Right ventricle myocardium superior (tissue), 1 donor: ENCODE measurements at regions not wholly inside any gene's neighbourhood (a gene's known extent, or its start where the extent isn't known, plus 50 kb on each side); places are given as distances from the start of the nearest gene placed in this dataset.

Experiments used
- ATAC-seq: fragments of 200-7000 bp; cut with Tn5 transposase; one replicate; pipeline ENCODE4 v1.9.1; 2020; ENCODE audit warnings: mild to moderate bottlenecking; ENCODE audit not compliant: poor library complexity
- DNase-seq: peaks from one replicate; pipeline ENCODE4 v3.0.0-alpha.2; 2020
- intact Hi-C: fragments of 100-400 bp; cut with DNase I; formaldehyde crosslinking; loops from one replicate; pipeline ENCODE4 v1.11.2; 2022
- donor health status: DM: no; HTN: yes; CAD: no; lungs with severe emphysema.

GRCh38 chr1:232267837-232268598, 361.9 kb downstream of the SIPA1L2 start:
- DNase-seq (no peak), ATAC-seq (no peak)
- intact Hi-C loops = no loop called here

GRCh38 chr1:232267092-232267836, 362.7 kb downstream of the SIPA1L2 start:
- ATAC-seq (no peak), DNase-seq (no peak)
- intact Hi-C loops = no loop called here

- DNase-seq (no peak), ATAC-seq (no peak)
- intact Hi-C loops = no loop called here
Observed at GRCh38 chr1:232263452-232263851, 366.5 kb downstream of the SIPA1L2 start.

DNA sequence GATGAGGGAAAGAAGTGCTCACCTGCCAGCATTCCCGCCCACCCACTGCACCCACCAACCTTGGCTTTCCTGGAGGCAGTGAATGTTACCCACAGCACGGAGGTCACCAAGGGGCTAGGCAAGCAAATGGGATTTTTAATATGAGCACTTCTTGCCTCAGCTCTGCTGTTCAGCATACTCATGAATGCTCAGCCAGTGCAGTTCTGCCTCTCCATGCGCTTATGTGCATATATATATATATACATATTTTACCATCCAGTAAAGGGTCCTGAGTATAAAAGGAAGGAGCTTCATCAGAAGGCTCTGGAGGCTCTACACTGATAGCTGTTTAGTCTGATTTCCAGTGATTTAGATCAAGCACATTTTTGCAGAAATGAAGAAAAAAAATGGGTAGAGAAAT, 366.9 kb downstream of the SIPA1L2 start:
- ATAC-seq (no peak), DNase-seq (no peak)
- intact Hi-C loops = no loop called here

GRCh38 chr1:232260861-232261260, 369.1 kb downstream of the SIPA1L2 start:
- ATAC-seq = no peak
- no peak for DNase-seq
- intact Hi-C loops = no loop called here

DNA sequence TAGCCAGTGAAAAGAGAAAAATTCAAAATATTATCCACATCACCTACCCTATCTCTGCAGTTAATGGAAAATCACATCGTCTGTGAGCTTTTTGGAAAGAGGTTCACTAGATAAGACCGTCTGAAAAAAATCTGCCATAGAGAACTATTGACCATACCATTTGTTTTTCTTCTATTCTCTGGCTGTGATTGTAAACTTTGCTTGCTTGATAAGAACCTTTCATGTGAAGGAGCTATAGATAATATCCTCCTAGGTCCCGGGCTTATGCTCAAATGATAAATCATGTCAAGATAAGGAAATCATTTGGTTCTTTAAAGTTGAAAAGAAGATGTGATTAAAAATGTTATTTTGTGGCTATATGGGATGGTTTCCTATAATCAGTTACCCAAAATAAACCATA, 369.9 kb downstream of the SIPA1L2 start:
- intact Hi-C loops = no loop called here
- DNase-seq = no peak
- ATAC-seq = no peak

DNA sequence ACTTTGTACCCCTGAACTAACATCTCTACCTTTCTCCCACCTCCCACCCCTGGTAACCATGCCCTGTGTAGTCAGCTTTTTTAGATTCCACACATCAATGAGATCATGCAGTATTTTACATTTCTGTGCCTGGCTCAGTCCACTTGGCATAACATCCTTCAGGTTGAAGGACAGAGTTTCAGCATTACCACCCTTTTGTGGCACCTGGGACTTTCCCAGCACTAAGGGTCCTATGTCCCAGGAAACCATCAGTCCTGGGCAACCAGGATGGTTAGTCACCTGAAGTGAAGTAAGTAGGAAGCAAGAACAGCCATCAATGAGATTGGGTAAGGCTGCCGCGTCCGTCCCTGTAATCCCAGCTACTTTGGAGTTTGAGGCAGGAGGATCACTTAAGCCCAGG, 370.6 kb downstream of the SIPA1L2 start:
- DNase-seq (no peak), ATAC-seq (no peak)
- intact Hi-C loops = no loop called here

- ATAC-seq = no peak
- intact Hi-C loops = no loop called here
- no peak for DNase-seq
Observed at GRCh38 chr1:232252546-232253118, 377.3 kb downstream of the SIPA1L2 start.

DNA sequence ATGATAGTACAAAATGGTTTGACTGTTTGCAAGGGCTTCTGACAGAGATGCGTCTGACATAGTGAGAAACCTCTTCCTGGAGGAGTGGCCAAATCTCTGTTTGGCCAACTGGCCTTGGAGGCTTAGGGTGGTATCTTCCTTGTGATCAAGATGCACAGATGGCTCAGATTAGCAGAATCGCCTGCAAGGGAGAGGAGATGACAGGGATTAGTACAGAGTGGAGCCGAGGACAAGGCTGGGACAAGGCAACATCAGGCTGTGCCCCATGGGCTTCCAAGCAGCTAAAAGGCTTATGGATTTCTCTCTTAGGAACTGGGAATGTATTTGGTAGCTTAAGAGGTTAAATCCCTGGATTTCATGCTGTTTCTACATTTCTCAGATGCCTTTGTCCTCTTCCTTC, 379.1 kb downstream of the SIPA1L2 start:
- intact Hi-C loops = no loop called here
- ATAC-seq = no peak
- DNase-seq = no peak

GRCh38 chr1:232249861-232250777, 379.8 kb downstream of the SIPA1L2 start:
- ATAC-seq = no peak
- intact Hi-C loops = no loop called here
- no peak for DNase-seq

DNA sequence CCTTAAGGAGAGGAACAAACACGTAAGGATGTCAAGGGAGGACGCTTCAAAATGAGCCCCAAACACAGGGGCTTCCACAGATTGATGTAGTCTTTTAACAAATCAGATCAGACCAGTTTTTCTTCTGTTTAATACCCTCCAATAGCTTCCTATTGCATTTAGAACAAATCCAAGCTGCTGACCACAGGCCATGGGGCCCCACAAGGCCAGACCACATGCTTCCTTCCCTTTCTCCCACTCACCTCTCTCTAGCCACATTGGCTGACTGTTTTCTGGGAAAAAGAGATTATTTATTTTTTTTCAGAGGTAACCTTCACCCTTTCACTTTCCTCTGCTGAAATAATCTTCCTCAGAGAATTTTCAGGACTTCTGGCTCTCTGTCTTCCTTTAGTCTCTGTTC, 380.6 kb downstream of the SIPA1L2 start:
- no peak for DNase-seq
- intact Hi-C loops = no loop called here
- ATAC-seq = no peak

GRCh38 chr1:232248276-232248820, 381.6 kb downstream of the SIPA1L2 start:
- intact Hi-C loops = no loop called here
- no peak for DNase-seq
- no peak for ATAC-seq

DNA sequence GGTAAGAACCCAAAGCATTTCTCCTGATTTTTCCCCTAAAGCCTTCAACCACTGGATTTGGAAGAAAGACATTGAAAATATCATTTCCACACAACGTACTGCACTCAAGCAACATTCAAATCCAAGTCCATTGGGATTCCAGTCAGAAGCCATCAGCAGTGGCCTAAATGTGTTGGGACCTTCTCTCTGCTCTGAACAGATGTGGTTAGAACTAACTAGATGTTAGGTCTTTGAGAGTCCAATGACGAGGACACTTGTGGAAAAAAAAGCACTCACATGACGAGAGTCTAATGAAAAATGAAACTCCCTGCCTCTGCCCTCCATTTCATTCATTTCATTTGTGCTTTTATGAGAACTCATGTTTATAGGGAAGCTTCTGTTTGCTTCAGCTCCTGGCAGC, 382.3 kb downstream of the SIPA1L2 start:
- no peak for DNase-seq
- intact Hi-C loops = no loop called here
- ATAC-seq = no peak

- no peak for DNase-seq
- intact Hi-C loops = no loop called here
- ATAC-seq = no peak
Observed at GRCh38 chr1:232244426-232244825, 385.5 kb downstream of the SIPA1L2 start.

DNA sequence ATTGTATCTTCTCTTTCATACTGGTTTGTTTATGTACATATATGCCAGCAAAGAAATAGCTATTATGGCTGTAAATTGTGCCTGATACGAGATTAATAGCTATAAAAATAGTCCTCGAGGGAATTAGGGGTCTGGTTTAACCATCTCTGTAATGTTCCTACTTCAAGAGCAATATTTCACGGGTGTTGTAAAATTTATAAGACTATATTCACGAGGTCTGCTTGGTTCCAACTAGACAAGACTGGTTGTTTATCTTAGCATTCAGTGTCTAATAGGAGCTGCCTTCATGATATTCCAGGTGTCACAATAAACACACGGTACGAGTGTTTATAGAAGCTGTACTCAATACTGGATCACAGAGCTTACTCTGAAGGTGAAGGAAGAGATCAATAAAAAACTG, 389.9 kb downstream of the SIPA1L2 start:
- intact Hi-C loops = no loop called here
- DNase-seq = no peak
- ATAC-seq = no peak

GRCh38 chr1:232239522-232239921, 390.4 kb downstream of the SIPA1L2 start:
- intact Hi-C loops = no loop called here
- no peak for DNase-seq
- ATAC-seq = no peak

DNA sequence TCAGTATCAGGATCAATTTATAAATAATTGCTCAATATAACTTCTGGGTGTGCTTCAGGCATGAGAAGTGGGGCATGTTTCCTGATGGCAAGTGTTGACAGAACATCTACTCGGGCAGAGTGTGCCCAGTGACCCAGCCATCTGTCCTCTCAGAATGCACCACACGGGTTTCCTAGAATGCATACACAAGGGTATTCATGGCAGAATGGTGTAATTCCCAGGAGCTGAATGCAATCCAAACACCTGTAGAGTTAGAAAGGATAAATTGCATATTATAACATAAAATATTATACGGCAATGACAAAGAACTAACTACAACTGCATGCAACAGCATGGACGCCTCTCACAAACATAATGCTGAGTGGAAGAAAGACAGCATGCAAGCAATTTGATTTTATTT, 391.9 kb downstream of the SIPA1L2 start:
- intact Hi-C loops = no loop called here
- no peak for DNase-seq

GRCh38 chr1:232227306-232227705, 402.6 kb downstream of the SIPA1L2 start:
- intact Hi-C loops = no loop called here
- no peak for DNase-seq
- no peak for ATAC-seq

More for the DNA sequence above, 391.9 kb downstream of the SIPA1L2 start:
- no peak for ATAC-seq

DNA sequence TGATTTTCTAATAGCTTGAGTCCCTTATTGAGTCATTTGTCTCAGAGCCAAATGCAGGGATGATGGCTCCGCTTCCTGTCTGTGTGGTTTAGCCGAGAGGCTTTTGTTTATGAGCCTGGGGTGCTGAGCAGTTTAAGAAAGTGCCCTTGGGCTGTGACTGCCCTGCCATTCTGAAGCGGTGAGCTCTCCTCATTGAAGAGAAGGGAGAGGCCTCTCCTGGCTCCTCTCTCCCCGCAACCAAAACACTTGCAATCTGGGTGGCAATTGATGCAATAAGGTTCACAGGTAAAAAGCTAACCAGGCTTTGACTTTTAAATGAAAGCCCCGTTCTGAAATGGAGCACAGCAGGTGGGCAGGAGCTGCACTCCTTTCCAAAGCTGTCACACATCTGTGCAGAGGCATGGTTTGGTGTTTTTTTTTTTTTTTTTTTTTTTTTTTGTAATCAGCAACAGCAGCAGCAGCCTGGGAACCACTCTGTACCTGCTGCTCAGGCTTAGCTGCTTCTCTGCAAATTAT, 403.7 kb downstream of the SIPA1L2 start:
- DNase-seq = no peak
- intact Hi-C loops = no loop called here
- no peak for ATAC-seq
